ELF-1 (cell line): ENCODE measurements at regions not wholly inside any gene's neighbourhood (a gene's known extent, or its start where the extent isn't known, plus 50 kb on each side); places are given as distances from the start of the nearest gene placed in this dataset.

ENCODE experiments used
- DNase-seq: peaks from one replicate; pipeline ENCODE4 v3.0.0-alpha.2; 2016; ENCODE audit warnings: low read depth, low spot score

DNA sequence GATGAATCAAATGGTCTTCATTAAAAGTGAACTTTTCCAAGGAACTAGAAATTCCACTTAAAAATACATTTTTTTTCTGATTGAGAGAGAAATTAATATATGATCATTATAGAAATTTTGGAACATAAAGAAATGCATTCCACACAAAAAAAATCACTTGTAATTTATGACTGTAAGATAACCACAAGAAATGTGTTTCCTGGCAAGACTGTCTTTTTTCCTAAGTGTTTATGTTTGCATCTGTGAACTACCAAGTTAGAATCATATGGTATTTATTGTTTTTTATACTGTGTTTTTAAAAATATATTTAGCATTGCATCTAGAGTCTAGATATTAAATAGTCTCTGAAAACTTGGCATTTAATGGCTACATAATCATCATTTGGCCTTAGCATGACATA is 726.8 kb downstream of the BCL11B start:
- no peak for DNase-seq

- DNase-seq = no peak
Measured at GRCh38 chr14:98548071-98548686, 723.8 kb downstream of the BCL11B start.

GRCh38 chr14:98551028-98551427 is 721.0 kb downstream of the BCL11B start:
- no peak for DNase-seq

- DNase-seq = no peak
Measured at GRCh38 chr14:98555440-98555839, 716.6 kb downstream of the BCL11B start.

- peak; percentile 40 for DNase-seq
Measured at GRCh38 chr14:98564006-98564405, 708.0 kb downstream of the BCL11B start.

GRCh38 chr14:98564541-98564940 is 707.5 kb downstream of the BCL11B start:
- no peak for DNase-seq

GRCh38 chr14:98571104-98571503 is 700.9 kb downstream of the BCL11B start:
- DNase-seq = no peak

- DNase-seq = no peak
Measured at GRCh38 chr14:98573082-98573481, 698.9 kb downstream of the BCL11B start.

DNA sequence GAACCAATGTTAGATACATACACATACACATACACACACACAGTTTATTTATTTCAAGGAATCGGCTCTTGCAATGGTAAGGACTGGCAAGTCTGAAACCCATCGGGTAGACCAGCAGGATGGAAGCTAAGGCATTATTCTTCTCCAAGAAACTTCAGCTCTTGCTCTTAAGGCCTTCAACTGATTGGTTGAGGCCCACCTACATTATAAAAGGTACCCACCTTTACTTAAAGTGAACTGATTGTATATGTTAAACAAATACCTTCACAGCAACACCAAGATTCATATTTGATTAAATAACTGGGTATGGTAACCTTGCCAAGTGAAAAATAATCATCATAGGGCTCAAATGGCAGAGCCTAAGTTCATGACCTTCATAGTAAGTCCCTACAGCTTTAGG is 695.5 kb downstream of the BCL11B start:
- no peak for DNase-seq

- no peak for DNase-seq
Measured at GRCh38 chr14:98578204-98578603, 693.8 kb downstream of the BCL11B start.

- DNase-seq = no peak
Measured at GRCh38 chr14:98579140-98579539, 692.9 kb downstream of the BCL11B start.

- peak; percentile 11 for DNase-seq
Measured at GRCh38 chr14:98580131-98580678, 691.8 kb downstream of the BCL11B start.

- DNase-seq = no peak
Measured at GRCh38 chr14:98582276-98582675, 689.7 kb downstream of the BCL11B start.

- DNase-seq = no peak
Measured at GRCh38 chr14:98591161-98591560, 680.8 kb downstream of the BCL11B start.

DNA sequence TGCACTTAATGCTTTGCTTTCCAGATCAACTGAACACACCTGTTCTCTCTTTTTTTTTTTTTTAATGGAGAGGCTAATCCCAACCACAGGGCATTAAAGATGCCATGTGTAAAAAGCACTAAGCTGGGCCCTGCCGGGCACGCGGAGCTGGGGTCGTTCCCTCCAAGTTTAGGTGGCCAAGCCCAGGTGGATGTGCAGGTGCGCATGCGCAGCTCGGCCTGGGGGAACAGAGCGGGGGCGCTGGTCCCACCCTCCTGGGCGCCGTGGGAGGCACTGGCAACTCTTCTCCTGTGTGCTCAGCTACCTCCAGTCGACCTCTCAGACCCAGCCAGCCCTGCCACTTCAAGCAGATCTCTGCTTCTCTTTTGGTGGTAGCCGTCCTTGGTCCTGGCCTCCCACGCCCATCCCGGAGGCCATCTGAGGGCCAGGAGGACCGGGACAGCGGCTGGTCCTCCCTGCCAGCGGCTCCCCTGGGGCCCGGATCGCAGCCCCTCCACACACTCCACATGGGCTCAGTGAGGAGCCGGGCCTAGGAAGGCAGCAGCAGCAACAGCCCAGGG is 679.3 kb downstream of the BCL11B start:
- DNase-seq = peak; percentile 2

- DNase-seq = peak; percentile 37
Measured at GRCh38 chr14:98593361-98593761, 678.6 kb downstream of the BCL11B start.

DNA sequence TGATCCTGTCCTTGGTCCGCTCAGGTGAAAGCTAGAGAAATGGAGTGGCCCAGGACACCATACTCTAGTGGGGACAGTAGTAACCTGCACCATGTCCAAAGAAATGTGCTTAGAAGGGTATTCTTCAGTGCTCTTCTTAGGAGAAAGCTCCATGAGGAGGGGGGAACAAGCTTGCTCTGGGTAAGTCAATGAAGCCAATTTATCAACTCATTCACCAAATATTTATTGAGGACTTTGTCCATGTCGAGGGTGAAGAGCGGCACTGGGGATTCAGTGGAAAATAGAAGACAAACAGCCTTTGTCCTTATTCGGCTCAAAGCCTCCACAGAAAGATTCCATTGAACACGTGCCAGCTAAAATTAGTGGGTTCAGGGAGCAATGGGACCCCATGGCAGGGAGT is 677.8 kb downstream of the BCL11B start:
- DNase-seq = no peak

- DNase-seq = no peak
Measured at GRCh38 chr14:98598576-98598975, 673.4 kb downstream of the BCL11B start.

DNA sequence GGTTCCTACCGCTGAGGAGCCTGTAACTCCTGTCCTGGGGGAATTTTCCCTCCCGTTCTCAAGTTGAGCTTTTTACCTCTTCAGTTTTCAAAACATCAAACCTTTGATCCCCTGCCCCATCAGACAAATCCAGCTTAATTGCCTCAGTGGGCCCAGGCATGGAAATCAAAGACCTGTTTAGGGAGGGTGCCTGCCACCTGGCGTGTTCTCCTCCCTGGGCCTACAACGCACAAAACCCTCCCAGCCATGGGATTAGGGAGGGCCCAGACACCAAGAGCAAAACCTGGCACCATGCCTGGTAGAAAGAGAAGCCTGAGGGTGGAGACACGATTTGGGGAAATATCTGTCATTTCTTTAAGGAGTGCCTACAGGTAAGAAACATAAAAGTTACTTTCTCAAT is 672.9 kb downstream of the BCL11B start:
- peak; percentile 30 for DNase-seq

DNA sequence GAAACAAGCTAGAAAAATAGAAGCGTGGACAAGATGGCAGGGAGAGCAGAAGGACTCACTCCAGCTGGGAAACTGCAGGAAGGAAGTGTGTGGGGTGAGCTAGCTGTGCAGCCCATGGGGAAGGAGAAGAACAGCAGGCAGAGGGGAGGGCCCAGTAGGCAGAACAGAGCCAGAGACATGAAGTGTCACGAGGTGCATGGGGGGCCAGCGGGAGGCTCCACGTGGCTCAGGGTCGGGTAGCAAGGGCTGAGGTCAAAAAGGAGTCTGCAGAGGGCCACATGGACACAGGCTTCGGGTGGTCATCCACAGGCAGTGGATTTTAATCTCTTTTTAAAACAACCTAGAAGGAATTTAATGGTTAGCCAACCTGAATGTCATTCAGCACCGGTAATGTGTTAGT is 669.0 kb downstream of the BCL11B start:
- no peak for DNase-seq

- DNase-seq = no peak
Measured at GRCh38 chr14:98605043-98605442, 667.0 kb downstream of the BCL11B start.

DNA sequence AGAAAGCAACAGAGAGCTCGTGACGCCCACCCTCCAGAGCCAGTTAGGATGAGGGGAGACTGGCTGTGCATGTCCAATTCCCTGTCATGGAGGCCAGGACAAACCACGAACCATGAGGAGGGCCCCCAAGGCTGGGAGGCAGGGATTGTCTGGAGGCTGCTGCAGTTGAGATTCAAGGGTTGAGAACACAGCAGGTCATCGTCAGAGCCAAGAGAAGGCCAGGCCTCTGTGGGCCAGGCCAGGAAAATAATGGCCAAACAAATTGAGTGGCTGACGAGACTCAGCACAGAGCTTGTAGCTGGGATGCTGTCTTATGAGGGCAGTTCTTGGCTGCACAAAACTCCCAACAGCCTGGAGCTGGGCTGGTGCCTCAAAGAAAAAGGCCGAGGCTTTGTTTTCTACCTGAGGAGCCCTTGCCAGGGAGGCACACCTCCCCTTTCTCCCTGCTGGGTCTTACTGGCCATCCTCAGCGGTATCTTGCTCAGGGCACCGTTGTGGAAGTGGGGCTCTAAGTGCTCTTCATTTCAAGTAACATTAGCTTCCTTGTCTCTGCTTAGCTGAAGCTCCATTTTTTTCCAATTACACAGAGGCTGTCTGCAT is 665.9 kb downstream of the BCL11B start:
- no peak for DNase-seq

GRCh38 chr14:98606816-98607215 is 665.2 kb downstream of the BCL11B start:
- no peak for DNase-seq
